ENCODE measurements at regions not wholly inside any gene's neighbourhood (a gene's known extent, or its start where the extent isn't known, plus 50 kb on each side); places are given as distances from the start of the nearest gene placed in this dataset.

DNA sequence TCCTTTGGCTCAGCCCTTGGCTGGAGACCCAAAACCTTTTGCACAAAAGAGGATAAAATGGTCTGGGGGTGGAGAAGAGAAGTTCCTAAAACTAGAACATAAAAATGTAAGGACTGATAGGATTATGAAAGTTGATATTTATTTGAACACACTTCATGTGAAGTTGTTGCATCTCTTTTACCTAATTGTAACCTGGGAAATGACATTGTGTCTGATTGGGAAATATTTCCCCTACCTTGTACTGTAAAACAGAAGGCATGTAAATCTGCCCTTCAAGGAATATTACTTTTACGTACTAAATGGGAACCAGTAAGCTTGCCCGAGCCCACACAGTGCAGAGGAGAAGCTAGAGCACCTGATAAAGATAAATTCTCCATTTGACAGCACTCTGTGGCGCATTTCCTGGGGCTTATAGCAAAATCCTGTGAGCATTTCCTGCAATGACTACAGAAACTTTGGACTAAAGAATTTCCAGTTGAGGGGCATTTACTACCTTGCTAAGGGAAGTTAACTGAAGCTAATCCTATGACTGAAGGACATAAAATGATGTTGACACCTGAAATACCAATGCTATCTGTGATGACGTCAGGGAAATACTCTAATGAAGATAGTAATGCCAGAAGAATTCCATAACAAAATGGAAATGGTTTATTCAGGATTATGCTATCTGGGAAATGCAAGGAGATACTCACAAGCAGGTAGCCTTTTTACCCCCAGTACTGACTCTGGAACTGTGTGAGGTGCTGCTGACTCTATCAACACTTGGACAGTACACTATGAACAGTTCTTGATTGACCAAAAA is 78.3 kb upstream of the LIFR start:
- POLR2A ChIA-PET: no interaction called here
- DNase-seq (ENCODE audit: extremely low spot score): no peak
- TF ChIP-seq CTCF (IDR thresholded peaks at IDR 0.05; ENCODE audit: control extremely low read depth, extremely low read depth, low read depth, missing control alignments): no peak
- CTCF ChIA-PET: interaction anchor here (2.4 kb wide), 1 partner anchor 36 kb away, joined by 5 read pairs; no protein-coding TSS in a partner anchor

DNA sequence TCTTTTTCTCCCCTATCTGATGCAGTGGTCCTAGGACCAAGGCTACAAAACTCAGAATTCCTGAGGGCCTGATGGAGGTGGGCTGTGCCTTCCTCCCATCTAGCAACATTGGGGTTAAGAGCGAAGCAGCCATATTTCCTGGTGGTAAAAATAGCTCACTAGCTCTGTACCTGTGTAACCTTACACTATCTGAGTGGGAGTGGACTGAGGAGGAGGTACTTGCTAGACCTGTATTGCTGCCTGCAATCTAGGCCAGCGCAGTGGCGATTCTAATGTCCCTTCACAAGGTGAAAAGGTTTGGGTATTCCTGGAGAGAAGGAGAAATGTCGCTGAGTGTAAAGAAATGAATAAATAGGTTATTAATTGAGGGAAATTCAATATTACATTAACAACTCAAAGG is 80.2 kb upstream of the LIFR start:
- TF ChIP-seq CTCF (IDR thresholded peaks at IDR 0.05; ENCODE audit: control extremely low read depth, extremely low read depth, low read depth, missing control alignments): no peak
- CTCF ChIA-PET: interaction anchor here (2.4 kb wide), 1 partner anchor 37 kb away, joined by 5 read pairs; no protein-coding TSS in a partner anchor
- no peak for DNase-seq (ENCODE audit: extremely low spot score)
- POLR2A ChIA-PET: no interaction called here

GRCh38 chr5:38638656-38639055 is 82.2 kb upstream of the LIFR start:
- POLR2A ChIA-PET: no interaction called here
- CTCF ChIA-PET: no interaction called here
- no peak for DNase-seq (ENCODE audit: extremely low spot score)
- no peak for TF ChIP-seq CTCF (IDR thresholded peaks at IDR 0.05; ENCODE audit: control extremely low read depth, extremely low read depth, low read depth, missing control alignments)

- CTCF ChIA-PET: no interaction called here
- DNase-seq (ENCODE audit: extremely low spot score): no peak
- no peak for TF ChIP-seq CTCF (IDR thresholded peaks at IDR 0.05; ENCODE audit: control extremely low read depth, extremely low read depth, low read depth, missing control alignments)
- POLR2A ChIA-PET: no interaction called here
These were observed 83.2 kb upstream of the LIFR start for GRCh38 chr5:38639377-38640358.

DNA sequence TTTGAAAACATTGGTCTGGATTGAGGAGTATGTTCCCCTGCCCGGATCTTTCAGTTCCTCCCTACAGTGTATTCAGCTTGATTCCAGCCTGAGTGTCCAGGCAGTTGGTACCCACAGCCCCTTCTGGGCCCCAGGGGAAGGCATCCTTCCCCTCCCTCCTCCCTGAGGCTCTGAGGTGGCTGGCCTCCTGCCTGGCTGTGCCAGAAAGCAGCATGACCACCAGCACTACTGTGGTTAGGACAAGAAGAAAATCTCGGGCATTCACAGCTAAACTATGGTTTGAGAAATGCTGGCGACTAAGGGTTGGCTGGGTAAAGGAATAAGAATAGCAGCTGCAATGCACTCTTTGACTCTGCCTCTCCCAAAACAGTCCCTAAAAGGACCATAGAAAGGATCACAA is 84.6 kb upstream of the LIFR start:
- TF ChIP-seq CTCF (IDR thresholded peaks at IDR 0.05; ENCODE audit: control extremely low read depth, extremely low read depth, low read depth, missing control alignments): no peak
- CTCF ChIA-PET: no interaction called here
- no peak for DNase-seq (ENCODE audit: extremely low spot score)
- POLR2A ChIA-PET: no interaction called here

DNA sequence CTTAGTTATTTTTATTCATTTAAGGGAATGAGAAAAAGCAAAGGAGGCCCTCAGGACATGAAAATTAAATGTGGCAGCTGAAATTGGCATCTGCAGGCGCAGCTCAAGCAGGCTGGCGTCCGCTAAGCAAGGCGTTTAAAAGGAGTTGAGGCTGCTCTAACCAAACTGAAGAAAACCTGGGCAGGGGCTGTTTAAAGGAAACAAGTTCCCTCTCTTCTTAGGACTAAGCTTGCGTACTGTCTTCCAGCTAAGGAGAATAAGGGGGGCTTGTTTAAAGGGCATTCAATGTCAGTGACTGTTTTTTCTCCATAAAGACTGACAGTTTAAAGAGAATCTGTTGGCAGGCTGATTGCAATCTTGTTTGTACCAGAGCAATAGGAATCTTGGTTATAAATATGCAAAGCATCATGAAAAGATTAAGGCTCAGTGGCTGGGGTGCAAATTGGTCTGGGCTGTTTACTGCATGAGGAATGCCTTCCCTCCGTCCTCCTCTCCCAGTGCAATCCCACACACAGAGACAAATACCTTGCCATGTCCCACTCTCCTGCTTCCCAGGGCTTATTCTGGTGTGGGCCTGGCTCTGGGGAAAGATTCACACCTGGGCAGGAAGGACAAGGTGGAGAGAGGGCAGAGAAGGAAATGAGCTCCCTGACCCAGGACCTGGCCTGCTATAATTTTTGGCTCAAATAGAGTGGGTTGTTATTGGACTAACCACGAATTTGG is 85.9 kb upstream of the LIFR start:
- TF ChIP-seq CTCF (IDR thresholded peaks at IDR 0.05; ENCODE audit: control extremely low read depth, extremely low read depth, low read depth, missing control alignments): no peak
- DNase-seq (ENCODE audit: extremely low spot score): no peak
- CTCF ChIA-PET: interaction anchor here (1.4 kb wide), 1 partner anchor 201 kb away, joined by 3 read pairs; no protein-coding TSS in a partner anchor
- POLR2A ChIA-PET: no interaction called here

Measured in GM10248 (cell line).